OCI-LY1 (cell line): ENCODE measurements at regions not wholly inside any gene's neighbourhood (a gene's known extent, or its start where the extent isn't known, plus 50 kb on each side); places are given as distances from the start of the nearest gene placed in this dataset.
"Not testable (repeated sequence)": the region's sequence is repeated elsewhere in the genome, so short reads cannot be mapped to it uniquely, and the experiment has no call there.

Experiments used
- H2AFZ ChIP-seq: fragments of 200-600 bp; sonication (generic), shearing (Covaris generic); 2 replicates; pipeline ENCODE4 v1.6.0; 2014; ENCODE audit warnings: antibody characterized with exemption, mild to moderate bottlenecking, low read length
- H3F3A ChIP-seq: fragments of 200-600 bp; sonication (generic), shearing (Covaris generic); 2 replicates; pipeline ENCODE4 v1.6.0; 2014; ENCODE audit warnings: mild to moderate bottlenecking, antibody characterized with exemption, low read length, moderate library complexity; ENCODE audit not compliant: insufficient read depth
- H3K27ac ChIP-seq: fragments of 200-600 bp; sonication (generic); 2 replicates; pipeline ENCODE4 v1.5.1; 2014; ENCODE audit warnings: low read length, mixed run types, mild to moderate bottlenecking, low read depth; ENCODE audit not compliant: poor library complexity, severe bottlenecking
- H3K27me3 ChIP-seq: fragments of 200-600 bp; sonication (generic); 2 replicates; pipeline ENCODE4 v1.6.0; 2014; ENCODE audit warnings: antibody characterized with exemption, mild to moderate bottlenecking, low read length, moderate library complexity; ENCODE audit not compliant: insufficient read depth
- H3K36me3 ChIP-seq: fragments of 200-600 bp; sonication (generic); 2 replicates; pipeline ENCODE4 v1.6.1; 2014; ENCODE audit warnings: mild to moderate bottlenecking, antibody characterized with exemption, low read length, moderate library complexity, mixed read lengths; ENCODE audit not compliant: insufficient read depth
- H3K4me1 ChIP-seq: fragments of 200-600 bp; sonication (generic); 2 replicates; pipeline ENCODE4 v1.5.1; 2014; ENCODE audit warnings: mild to moderate bottlenecking, low read length, moderate library complexity; ENCODE audit not compliant: insufficient read depth, severe bottlenecking
- H3K4me2 ChIP-seq: fragments of 200-600 bp; sonication (generic), shearing (Covaris generic); 2 replicates; pipeline ENCODE4 v1.6.1; 2014; ENCODE audit warnings: low read length
- H3K4me3 ChIP-seq: fragments of 200-600 bp; sonication (generic); 2 replicates; pipeline ENCODE4 v1.5.1; 2014; ENCODE audit warnings: low read length, low read depth, mild to moderate bottlenecking, mixed read lengths; ENCODE audit not compliant: poor library complexity, severe bottlenecking
- H3K79me2 ChIP-seq: fragments of 200-600 bp; shearing (Covaris generic); 2 replicates; pipeline ENCODE4 v1.6.1; 2016; ENCODE audit warnings: mixed run types, low read length, mixed read lengths; ENCODE audit not compliant: insufficient read depth
- H3K9ac ChIP-seq: fragments of 200-600 bp; sonication (generic), shearing (Covaris generic); 2 replicates; pipeline ENCODE4 v1.6.1; 2014; ENCODE audit warnings: mild to moderate bottlenecking, low read length, mixed read lengths
- H3K9me2 ChIP-seq: fragments of 200-600 bp; sonication (generic), shearing (Covaris generic); 2 replicates; pipeline ENCODE4 v1.6.1; 2014; ENCODE audit warnings: low read depth, mild to moderate bottlenecking, low read length, mixed read lengths
- H3K9me3 ChIP-seq: fragments of 200-600 bp; shearing (Covaris generic); 2 replicates; pipeline ENCODE4 v1.6.1; 2014; ENCODE audit warnings: low read length, mixed read lengths
- H4K20me1 ChIP-seq: fragments of 200-600 bp; sonication (generic), shearing (Covaris generic); 2 replicates; pipeline ENCODE4 v1.6.0; 2016; ENCODE audit warnings: mild to moderate bottlenecking, low read length; ENCODE audit not compliant: insufficient read depth
- EZH2 ChIP-seq: fragments of 200-600 bp; sonication (generic), shearing (Covaris generic); IDR thresholded peaks from 2 replicates; pipeline ENCODE4 v1.8.0; 2017; ENCODE audit warnings: borderline replicate concordance, mixed run types, mild to moderate bottlenecking, antibody characterized with exemption, low read length, moderate library complexity, mixed read lengths
- TF ChIP-seq, protein P1 (sequence below): fragments of 200-600 bp; sonication (generic), shearing (Covaris generic); IDR thresholded peaks from 2 replicates; pipeline ENCODE4 v1.5.1; 2017; ENCODE audit warnings: mild to moderate bottlenecking, antibody characterized with exemption, low read length, moderate library complexity, mixed read lengths

DNA sequence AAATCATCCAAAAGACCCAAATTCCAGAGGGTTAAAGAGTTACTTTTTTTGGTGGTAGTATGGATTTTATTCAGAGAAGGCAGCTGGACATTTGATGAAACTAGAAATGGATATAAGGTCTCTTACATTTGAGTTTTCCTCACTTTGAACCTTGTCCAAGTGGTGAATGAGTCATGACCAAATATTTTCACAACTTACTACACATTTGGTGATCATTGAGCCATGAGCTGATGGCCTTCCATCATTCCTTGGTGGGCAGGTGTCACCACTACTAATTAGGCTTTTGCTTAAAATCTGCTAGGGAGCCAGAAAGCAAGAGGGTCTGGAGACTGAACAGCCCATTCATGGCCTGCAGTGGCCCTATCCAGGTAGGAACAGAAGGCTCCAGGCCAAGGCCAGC, 620.2 kb upstream of the INTU start:
- Histone ChIP-seq H3F3A (no peaks in the 10 kb centered on the region), H3K9me2 (no peaks in the 10 kb centered on the region), H3K9me3 (no peaks in the 10 kb centered on the region), H3K4me2 (no peak overlapping the region), H4K20me1 (no peaks in the 10 kb centered on the region), H2AFZ (no peak overlapping the region), H3K4me1 (no peaks in the 10 kb centered on the region), H3K36me3 (no peaks in the 10 kb centered on the region), H3K27ac (no peak overlapping the region), H3K79me2 (no peaks in the 10 kb centered on the region), H3K4me3 (no peak overlapping the region), H3K27me3 (no peaks in the 10 kb centered on the region), H3K9ac (no peak overlapping the region)
- no peak for TF ChIP-seq EZH2
- TF ChIP-seq, protein P1, sequence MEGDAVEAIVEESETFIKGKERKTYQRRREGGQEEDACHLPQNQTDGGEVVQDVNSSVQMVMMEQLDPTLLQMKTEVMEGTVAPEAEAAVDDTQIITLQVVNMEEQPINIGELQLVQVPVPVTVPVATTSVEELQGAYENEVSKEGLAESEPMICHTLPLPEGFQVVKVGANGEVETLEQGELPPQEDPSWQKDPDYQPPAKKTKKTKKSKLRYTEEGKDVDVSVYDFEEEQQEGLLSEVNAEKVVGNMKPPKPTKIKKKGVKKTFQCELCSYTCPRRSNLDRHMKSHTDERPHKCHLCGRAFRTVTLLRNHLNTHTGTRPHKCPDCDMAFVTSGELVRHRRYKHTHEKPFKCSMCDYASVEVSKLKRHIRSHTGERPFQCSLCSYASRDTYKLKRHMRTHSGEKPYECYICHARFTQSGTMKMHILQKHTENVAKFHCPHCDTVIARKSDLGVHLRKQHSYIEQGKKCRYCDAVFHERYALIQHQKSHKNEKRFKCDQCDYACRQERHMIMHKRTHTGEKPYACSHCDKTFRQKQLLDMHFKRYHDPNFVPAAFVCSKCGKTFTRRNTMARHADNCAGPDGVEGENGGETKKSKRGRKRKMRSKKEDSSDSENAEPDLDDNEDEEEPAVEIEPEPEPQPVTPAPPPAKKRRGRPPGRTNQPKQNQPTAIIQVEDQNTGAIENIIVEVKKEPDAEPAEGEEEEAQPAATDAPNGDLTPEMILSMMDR, result no peak

- Histone ChIP-seq H3K4me2 (no peak overlapping the region), H3K4me3 (no peak overlapping the region), H3F3A (no peaks in the 10 kb centered on the region), H3K9ac (no peak overlapping the region), H3K36me3 (no peaks in the 10 kb centered on the region), H3K27me3 (no peaks in the 10 kb centered on the region), H3K79me2 (no peaks in the 10 kb centered on the region), H4K20me1 (no peaks in the 10 kb centered on the region), H3K9me2 (no peaks in the 10 kb centered on the region), H2AFZ (no peak overlapping the region), H3K9me3 (no peaks in the 10 kb centered on the region), H3K27ac (no peak overlapping the region), H3K4me1 (no peaks in the 10 kb centered on the region)
- no peak for TF ChIP-seq EZH2
- TF ChIP-seq, protein P1, result no peak
These were observed 617.1 kb upstream of the INTU start for GRCh38 chr4:127015667-127016117.

DNA sequence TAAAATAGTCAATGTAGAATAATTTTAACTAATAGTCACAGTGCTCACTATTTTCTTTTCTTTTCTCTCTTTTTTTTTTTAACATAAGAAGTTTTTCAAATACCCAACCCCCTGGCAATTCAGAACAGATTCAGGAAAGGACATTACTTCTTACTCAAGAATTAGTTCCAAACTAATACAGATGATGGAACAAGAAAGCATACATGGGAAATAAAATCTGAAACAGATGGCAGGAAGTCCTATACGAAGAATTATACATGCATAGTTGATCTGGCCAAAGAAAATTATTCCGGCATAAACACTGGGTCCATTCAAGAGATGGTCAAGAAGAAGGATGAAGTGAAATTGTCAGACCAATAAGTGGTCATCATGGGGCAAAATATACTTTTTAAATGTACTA, 614.4 kb upstream of the INTU start:
- Histone ChIP-seq H3F3A (no peaks in the 10 kb centered on the region), H3K79me2 (no peaks in the 10 kb centered on the region), H3K36me3 (no peaks in the 10 kb centered on the region), H3K4me1 (no peaks in the 10 kb centered on the region), H3K9me2 (no peaks in the 10 kb centered on the region), H3K9ac (no peak overlapping the region), H3K9me3 (no peaks in the 10 kb centered on the region), H3K4me3 (no peak overlapping the region), H3K27me3 (no peaks in the 10 kb centered on the region), H3K4me2 (no peak overlapping the region), H2AFZ (no peak overlapping the region), H4K20me1 (no peaks in the 10 kb centered on the region), H3K27ac (no peak overlapping the region)
- TF ChIP-seq, protein P1, result no peak

- H3K4me2 ChIP-seq, H3K27ac ChIP-seq, H4K20me1 ChIP-seq, H3K9me3 ChIP-seq, H3K9ac ChIP-seq, H3K4me3 ChIP-seq, H3K27me3 ChIP-seq, H2AFZ ChIP-seq, H3K36me3 ChIP-seq, H3K4me1 ChIP-seq, H3F3A ChIP-seq, H3K9me2 ChIP-seq, H3K79me2 ChIP-seq: not testable (repeated sequence)
These were observed 611.9 kb upstream of the INTU start for GRCh38 chr4:127020831-127021230.
